ENCODE measurements at regions not wholly inside any gene's neighbourhood (a gene's known extent, or its start where the extent isn't known, plus 50 kb on each side); places are given as distances from the start of the nearest gene placed in this dataset.

GRCh38 chr14:84584511-84584910, 945.4 kb upstream of the FLRT2 start:
- 50% methylated on average over 1 of the region's 1 CpG for WGBS (ENCODE audit: insufficient coverage, low coverage, low lambda C conversion rate, missing lambda C conversion rate)
- intact Hi-C loops (cut with DNase I): no loop called here

DNA sequence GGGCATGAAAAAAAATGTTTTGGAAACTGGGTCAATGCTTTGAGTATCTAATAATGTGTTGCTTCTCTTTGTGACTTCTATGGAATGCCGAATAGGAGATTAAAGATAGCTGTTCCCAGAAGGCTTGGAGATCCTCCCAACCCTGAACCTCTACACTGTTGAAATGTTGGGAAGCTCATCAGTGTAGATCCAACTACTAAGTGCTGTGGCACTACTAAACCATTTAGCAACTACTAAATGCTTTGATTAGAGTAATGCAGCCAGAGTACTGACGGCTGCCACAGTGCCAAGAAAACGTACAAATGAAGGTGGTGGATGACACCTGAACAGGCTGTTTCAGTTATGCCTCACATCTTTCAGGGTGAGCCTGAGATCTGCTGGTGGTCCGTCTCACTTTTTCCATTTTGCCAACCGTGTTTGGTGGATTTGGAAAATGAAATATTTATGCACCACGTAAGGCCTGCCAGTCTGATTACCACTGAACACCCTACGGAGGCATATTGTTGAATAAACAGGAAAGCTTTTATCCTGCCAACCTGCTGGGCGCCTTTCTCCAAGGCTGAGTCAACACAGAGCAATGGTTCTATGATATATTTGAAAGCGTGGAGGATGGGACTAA, 938.0 kb upstream of the FLRT2 start:
- Histone ChIP-seq H3K27me3 (no peaks in the 10 kb centered on the region), H3K36me3 (no peaks in the 10 kb centered on the region), H3K4me1 (no peaks in the 10 kb centered on the region), H3K9me3 (no peaks in the 10 kb centered on the region), H3K4me3 (no peak overlapping the region), H3K27ac (no peak overlapping the region)
- DNase-seq (no peak), ATAC-seq (no peak)
- whole genome bisulfite sequencing (ENCODE audit: insufficient coverage, low coverage, low lambda C conversion rate, missing lambda C conversion rate): 54% methylated on average over 8 of the region's 9 CpGs
- intact Hi-C loops (cut with DNase I): no loop called here
- TF ChIP-seq, protein P1, sequence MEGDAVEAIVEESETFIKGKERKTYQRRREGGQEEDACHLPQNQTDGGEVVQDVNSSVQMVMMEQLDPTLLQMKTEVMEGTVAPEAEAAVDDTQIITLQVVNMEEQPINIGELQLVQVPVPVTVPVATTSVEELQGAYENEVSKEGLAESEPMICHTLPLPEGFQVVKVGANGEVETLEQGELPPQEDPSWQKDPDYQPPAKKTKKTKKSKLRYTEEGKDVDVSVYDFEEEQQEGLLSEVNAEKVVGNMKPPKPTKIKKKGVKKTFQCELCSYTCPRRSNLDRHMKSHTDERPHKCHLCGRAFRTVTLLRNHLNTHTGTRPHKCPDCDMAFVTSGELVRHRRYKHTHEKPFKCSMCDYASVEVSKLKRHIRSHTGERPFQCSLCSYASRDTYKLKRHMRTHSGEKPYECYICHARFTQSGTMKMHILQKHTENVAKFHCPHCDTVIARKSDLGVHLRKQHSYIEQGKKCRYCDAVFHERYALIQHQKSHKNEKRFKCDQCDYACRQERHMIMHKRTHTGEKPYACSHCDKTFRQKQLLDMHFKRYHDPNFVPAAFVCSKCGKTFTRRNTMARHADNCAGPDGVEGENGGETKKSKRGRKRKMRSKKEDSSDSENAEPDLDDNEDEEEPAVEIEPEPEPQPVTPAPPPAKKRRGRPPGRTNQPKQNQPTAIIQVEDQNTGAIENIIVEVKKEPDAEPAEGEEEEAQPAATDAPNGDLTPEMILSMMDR (IDR thresholded peaks at IDR 0.05): no peak
- no peak for TF ChIP-seq POLR2A (IDR thresholded peaks at IDR 0.05)

More at GRCh38 chr14:84584511-84584910, 945.4 kb upstream of the FLRT2 start:
- no peak for TF ChIP-seq POLR2A (IDR thresholded peaks at IDR 0.05)
- TF ChIP-seq, protein P1 (IDR thresholded peaks at IDR 0.05): no peak
- ATAC-seq: no peak
- no peaks in the 10 kb centered on the region for H3K36me3 ChIP-seq
- no peaks in the 10 kb centered on the region for H3K4me1 ChIP-seq
- no peak overlapping the region for H3K27ac ChIP-seq
- no peak for DNase-seq
- H3K9me3 ChIP-seq: no peaks in the 10 kb centered on the region
- no peak overlapping the region for H3K4me3 ChIP-seq
- no peaks in the 10 kb centered on the region for H3K27me3 ChIP-seq

DNA sequence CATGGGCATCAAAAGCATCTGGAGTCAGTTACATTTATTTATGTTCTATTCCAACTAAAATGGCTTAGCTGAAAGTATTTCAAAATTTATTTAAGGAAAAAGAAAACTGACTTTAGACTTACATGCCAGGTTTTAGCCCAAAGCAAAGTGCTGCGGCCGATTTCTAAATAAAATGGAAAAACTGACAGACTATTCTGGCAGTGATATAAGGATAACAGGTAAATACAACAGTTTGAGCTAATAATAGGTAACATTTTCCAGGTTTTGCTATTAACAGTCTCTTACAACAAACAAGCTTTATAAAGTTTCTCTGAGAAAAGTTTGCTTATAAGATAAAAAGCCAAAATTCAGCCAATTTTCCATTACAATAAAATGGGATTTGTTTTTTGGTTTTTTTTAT, 937.2 kb upstream of the FLRT2 start:
- DNase-seq: no peak
- TF ChIP-seq, protein P1 (IDR thresholded peaks at IDR 0.05): no peak
- no peak for TF ChIP-seq POLR2A (IDR thresholded peaks at IDR 0.05)
- 70% methylated on average over 2 of the region's 2 CpGs for WGBS (ENCODE audit: insufficient coverage, low coverage, low lambda C conversion rate, missing lambda C conversion rate)

DNA sequence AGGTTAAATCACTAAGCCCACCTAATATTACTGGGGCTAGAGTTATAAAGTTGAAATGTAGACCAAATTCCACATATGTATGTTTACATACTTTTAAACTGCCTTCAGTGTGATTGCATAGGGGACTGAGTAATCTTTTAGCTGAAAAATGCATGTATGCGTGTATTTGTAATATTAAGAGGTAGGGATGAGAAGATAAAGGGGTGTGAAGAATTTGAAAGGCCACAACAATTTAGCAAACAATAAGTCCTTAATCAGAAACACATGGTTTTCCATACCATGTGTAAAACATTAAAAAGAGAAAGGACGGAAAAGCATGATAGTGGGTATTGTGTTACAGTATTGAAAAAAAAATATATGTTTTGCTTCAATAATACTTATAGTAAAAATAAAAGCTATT, 919.9 kb upstream of the FLRT2 start:
- ATAC-seq (no peak), DNase-seq (no peak)
- no peaks in the 10 kb centered on the region for H3K9me3 ChIP-seq
- no peaks in the 10 kb centered on the region for H3K4me1 ChIP-seq
- no peak overlapping the region for H3K4me3 ChIP-seq
- H3K27me3 ChIP-seq: no peaks in the 10 kb centered on the region
- H3K36me3 ChIP-seq: no peaks in the 10 kb centered on the region
- intact Hi-C loops (cut with DNase I): no loop called here
- 52% methylated on average over 2 of the region's 2 CpGs for WGBS (ENCODE audit: insufficient coverage, low coverage, low lambda C conversion rate, missing lambda C conversion rate)
- no peak overlapping the region for H3K27ac ChIP-seq
- TF ChIP-seq, protein P1 (IDR thresholded peaks at IDR 0.05): no peak
- TF ChIP-seq POLR2A (IDR thresholded peaks at IDR 0.05): no peak

More for the DNA sequence above, 937.2 kb upstream of the FLRT2 start:
- H3K4me1 ChIP-seq: no peaks in the 10 kb centered on the region
- H3K4me3 ChIP-seq: no peak overlapping the region
- no peaks in the 10 kb centered on the region for H3K36me3 ChIP-seq
- no peak overlapping the region for H3K27ac ChIP-seq
- H3K9me3 ChIP-seq: no peaks in the 10 kb centered on the region
- no peaks in the 10 kb centered on the region for H3K27me3 ChIP-seq
- intact Hi-C loops (cut with DNase I): no loop called here
- ATAC-seq: no peak

DNA sequence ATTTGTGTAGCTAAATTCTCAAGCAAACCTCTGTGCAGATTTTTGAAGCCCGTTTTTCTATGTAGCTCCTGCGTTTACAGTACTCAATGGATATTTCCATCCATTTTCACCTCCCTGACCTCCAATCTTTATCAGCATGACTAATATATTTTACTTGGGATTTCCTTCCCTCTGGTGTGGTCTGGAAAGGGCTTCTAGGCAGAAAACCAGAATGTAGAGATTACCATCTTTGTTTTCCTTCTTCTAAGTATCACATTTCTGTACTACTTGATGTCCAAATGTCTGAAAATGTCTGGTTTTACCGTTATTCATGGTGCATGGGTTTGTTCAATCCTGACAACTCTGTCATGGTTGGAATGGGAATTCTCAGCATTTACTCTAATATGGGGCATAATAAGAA, 907.6 kb upstream of the FLRT2 start:
- Histone ChIP-seq H3K27me3 (no peaks in the 10 kb centered on the region), H3K4me1 (no peaks in the 10 kb centered on the region), H3K9me3 (no peaks in the 10 kb centered on the region), H3K36me3 (no peaks in the 10 kb centered on the region), H3K27ac (no peak overlapping the region), H3K4me3 (no peak overlapping the region)
- DNase-seq (no peak), ATAC-seq (no peak)
- 15% methylated on average over 3 of the region's 3 CpGs for WGBS (ENCODE audit: insufficient coverage, low coverage, low lambda C conversion rate, missing lambda C conversion rate)
- intact Hi-C loops (cut with DNase I): no loop called here
- TF ChIP-seq, protein P1 (IDR thresholded peaks at IDR 0.05): no peak
- no peak for TF ChIP-seq POLR2A (IDR thresholded peaks at IDR 0.05)
